ENCODE measurements at regions not wholly inside any gene's neighbourhood (a gene's known extent, or its start where the extent isn't known, plus 50 kb on each side); places are given as distances from the start of the nearest gene placed in this dataset.

DNA sequence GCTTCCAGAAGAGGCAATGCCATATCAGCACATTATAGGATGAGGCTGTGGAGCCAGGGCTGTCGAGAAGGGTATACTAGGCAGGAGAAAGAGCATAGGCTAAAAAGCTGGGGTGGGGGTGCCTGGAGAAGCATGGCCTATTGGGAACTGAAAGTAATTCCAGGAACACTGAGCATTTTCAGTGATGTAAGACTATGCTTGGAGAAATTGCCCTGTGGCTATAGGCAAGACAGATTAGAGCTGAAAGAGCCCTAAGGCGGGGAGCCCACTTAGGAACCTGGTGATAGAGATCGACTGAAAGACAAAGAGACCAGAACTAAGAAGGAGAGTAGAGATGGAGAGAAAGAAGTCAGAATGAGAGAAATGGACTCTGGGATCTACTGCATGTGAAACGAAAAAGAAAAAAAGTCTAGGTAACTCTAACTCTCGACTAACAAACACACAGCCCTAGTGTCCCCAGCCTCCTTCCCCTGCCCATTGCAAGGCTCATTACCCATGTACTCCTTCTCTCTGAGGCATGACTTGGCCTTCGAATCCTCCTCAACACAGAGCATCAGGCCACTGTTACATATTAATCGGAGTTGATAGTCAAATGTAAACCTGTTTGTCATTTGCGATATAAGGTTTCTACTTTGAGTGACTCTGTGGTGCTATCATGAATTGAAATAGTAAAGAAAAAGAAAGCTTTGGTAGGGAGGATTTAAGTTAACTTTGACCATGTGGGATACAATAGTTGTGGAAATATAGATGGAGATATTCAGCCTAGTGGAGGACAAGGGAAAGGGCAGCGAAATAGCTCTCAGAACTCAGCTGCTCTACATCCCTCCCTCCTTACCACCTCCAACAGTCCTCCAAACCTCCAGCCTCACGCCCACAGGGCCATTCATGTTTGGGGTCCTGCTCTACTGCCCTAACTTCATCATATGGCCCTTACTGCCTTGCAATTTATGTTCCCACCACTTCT lies 52.3 kb upstream of the BMAL1 start:
- TF ChIP-seq JUND (IDR thresholded peaks at IDR 0.05) (no peak), YY1 (IDR thresholded peaks at IDR 0.05; ENCODE audit: low read depth) (no peak), FOXM1 (IDR thresholded peaks at IDR 0.05; ENCODE audit: low read depth) (no peak), CTCF (IDR thresholded peaks at IDR 0.05) (no peak), POLR2AphosphoS5 (IDR thresholded peaks at IDR 0.05; ENCODE audit: low read depth, low read length) (no peak), RFX5 (IDR thresholded peaks at IDR 0.05; ENCODE audit: low read length) (no peak), TEAD4 (IDR thresholded peaks at IDR 0.05; ENCODE audit: borderline replicate concordance, insufficient read depth) (no peak), GATA2 (CRISPR knock-in tag; IDR thresholded peaks at IDR 0.05) (no peak), SIN3A (IDR thresholded peaks at IDR 0.05; ENCODE audit: borderline replicate concordance, low read depth, low read length) (no peak)

Data from SK-N-SH (cell line).